ENCODE measurements at regions not wholly inside any gene's neighbourhood (a gene's known extent, or its start where the extent isn't known, plus 50 kb on each side); places are given as distances from the start of the nearest gene placed in this dataset.
A peak's percentile ranks its signal among the peaks of the same experiment; 100 is the strongest.
"Not testable (repeated sequence)": the region's sequence is repeated elsewhere in the genome, so short reads cannot be mapped to it uniquely, and the experiment has no call there.

- intact Hi-C loops (cut with DNase I); DNase-seq: not testable (repeated sequence)
Measured at GRCh38 chr18:7178568-7178967, 52.3 kb upstream of the LRRC30 start.

DNA sequence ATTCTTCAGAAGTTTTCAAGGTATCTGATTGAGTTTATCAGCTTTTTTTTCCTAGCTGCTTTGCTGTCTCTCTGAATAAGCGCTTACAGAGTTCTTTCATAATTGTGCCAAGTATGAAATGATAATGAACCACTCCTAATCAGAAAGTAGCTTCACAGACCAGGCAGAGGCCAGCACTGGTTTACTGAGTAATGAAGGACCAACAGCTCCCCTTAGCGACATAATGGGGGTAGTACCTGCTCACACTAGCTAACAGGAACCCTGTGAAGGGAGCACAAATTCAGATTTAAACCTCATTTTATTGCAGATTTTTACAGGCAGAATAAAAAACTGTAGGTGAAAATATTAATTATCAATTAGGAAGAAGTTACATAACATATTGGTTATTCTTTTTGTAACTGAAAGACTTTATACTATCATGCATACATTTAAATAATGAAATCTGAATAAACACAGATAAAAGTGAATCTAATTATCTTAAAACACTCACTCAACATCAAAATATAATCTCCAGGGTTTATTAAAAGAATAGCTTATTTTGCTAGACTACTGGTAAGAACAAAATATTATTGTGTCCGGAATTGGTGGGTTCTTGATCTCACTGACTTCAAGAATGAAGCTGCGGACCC is 53.7 kb upstream of the LRRC30 start:
- DNase-seq: peak in 35 of 42 donors; percentile 13 to 80 (median 49)
- intact Hi-C loops (cut with DNase I): no loop called here

- DNase-seq: peak in 29 of 42 donors; percentile 7 to 63 (median 22)
- intact Hi-C loops (cut with DNase I): no loop called here
Measured at GRCh38 chr18:7174344-7175095, 56.4 kb upstream of the LRRC30 start.

DNA sequence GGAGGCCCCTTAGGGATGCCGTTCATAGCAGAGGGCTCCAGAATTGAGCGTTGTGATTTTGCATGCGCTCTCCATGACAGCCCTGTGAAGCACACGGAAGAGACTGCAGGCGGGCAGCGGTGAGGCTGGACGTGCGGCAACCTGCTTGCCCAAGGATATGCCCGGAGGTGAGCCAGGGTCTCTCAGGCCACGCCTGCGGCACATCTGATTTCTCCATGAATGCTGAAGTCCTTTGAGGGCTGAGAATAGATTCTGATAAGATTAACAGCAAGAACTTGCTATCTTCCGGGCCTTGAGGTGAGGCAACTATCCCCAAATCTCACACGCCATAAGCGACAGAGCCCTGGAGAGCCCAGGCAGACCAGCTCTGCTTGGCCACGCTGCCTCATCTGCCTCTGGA is 55.6 kb upstream of the LAMA1 start:
- intact Hi-C loops (cut with DNase I): no loop called here
- DNase-seq: no peak

DNA sequence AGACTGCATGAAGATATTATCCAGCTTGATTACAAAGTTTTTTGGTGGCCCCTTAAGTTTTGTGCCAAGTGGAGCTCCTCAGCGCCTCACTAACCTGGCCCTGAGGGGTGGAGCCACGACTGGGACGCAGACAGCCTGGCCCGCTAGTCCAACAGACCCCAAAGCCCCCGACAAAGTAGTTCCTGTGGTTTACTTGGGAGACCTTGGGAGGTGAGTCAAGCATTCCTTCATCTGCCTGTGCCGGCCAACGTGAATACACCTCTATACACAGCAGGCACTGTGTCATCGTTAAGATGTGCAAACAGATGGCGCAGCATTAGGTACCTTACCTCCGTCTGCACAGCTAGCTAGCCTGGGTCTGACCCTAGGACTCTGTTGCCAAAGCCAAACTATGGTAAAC is 55.0 kb upstream of the LAMA1 start:
- no peak for DNase-seq
- intact Hi-C loops (cut with DNase I): no loop called here

GRCh38 chr18:7170292-7170691 is 52.7 kb upstream of the LAMA1 start:
- intact Hi-C loops (cut with DNase I): no loop called here
- no peak for DNase-seq

GRCh38 chr18:7169601-7170000 is 52.0 kb upstream of the LAMA1 start:
- intact Hi-C loops (cut with DNase I): no loop called here
- DNase-seq: no peak

- no peak for DNase-seq
- intact Hi-C loops (cut with DNase I): no loop called here
Measured at GRCh38 chr18:7168408-7168807, 50.8 kb upstream of the LAMA1 start.
